ENCODE measurements at regions not wholly inside any gene's neighbourhood (a gene's known extent, or its start where the extent isn't known, plus 50 kb on each side); places are given as distances from the start of the nearest gene placed in this dataset.

GRCh38 chr12:66804563-66804974, 125.7 kb upstream of the GRIP1 start:
- TF ChIP-seq, protein P1, sequence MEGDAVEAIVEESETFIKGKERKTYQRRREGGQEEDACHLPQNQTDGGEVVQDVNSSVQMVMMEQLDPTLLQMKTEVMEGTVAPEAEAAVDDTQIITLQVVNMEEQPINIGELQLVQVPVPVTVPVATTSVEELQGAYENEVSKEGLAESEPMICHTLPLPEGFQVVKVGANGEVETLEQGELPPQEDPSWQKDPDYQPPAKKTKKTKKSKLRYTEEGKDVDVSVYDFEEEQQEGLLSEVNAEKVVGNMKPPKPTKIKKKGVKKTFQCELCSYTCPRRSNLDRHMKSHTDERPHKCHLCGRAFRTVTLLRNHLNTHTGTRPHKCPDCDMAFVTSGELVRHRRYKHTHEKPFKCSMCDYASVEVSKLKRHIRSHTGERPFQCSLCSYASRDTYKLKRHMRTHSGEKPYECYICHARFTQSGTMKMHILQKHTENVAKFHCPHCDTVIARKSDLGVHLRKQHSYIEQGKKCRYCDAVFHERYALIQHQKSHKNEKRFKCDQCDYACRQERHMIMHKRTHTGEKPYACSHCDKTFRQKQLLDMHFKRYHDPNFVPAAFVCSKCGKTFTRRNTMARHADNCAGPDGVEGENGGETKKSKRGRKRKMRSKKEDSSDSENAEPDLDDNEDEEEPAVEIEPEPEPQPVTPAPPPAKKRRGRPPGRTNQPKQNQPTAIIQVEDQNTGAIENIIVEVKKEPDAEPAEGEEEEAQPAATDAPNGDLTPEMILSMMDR (optimal IDR thresholded peaks at IDR 0.05 in 1 of 3, IDR thresholded peaks at IDR 0.05 in 1 of 3, conservative IDR thresholded peaks at IDR 0.05 in 1 of 3; ENCODE audit: extremely low read depth in 1 of 3, insufficient read depth in 2 of 3, low read length in 3 of 3): no peak
- TF ChIP-seq EZH2 (IDR thresholded peaks at IDR 0.05; ENCODE audit: low read length): no peak

Measured in keratinocyte (primary cell).